ENCODE measurements at regions not wholly inside any gene's neighbourhood (a gene's known extent, or its start where the extent isn't known, plus 50 kb on each side); places are given as distances from the start of the nearest gene placed in this dataset.
"Not testable (repeated sequence)": the region's sequence is repeated elsewhere in the genome, so short reads cannot be mapped to it uniquely, and the experiment has no call there.

DNA sequence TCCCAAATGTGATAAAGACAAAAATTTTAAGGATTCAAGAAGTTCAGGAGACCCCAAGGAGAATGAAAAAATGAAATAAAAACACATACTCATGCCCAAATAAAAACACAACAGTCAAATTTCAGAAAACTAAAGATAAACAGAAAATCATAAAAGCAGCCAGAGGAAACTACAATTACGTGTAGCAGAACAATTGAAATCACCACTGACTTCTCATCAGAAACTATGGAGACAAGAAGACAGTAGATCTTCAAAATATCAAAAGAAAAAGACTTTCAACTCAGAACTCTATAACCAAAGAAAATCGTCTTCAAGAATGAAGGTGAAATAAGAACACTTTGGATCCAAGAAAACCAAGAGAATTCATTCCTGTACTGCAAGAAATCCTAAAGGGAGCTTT lies 54.9 kb downstream of the DIO3 start:
- no peak for DNase-seq

DNA sequence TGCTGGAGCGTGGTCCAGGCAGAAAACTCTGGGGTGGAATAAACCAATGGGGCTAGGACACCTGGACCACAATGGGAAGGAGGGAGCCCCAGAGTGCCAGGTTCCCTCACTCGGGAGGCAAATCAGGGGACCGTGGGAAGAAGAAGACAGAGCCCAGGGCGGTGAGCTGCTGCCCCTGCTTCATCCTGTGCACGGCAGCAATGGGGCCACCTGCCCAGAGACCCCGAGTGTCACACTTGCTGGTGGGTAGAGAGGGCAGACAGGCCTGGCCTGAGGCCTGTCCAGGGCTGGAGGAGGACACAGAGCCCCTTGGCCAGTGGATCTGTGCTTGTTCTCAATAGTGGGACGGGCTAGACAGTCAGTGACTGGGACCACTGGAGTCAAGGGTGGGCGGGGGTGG lies 58.2 kb downstream of the DIO3 start:
- DNase-seq: no peak

DNA sequence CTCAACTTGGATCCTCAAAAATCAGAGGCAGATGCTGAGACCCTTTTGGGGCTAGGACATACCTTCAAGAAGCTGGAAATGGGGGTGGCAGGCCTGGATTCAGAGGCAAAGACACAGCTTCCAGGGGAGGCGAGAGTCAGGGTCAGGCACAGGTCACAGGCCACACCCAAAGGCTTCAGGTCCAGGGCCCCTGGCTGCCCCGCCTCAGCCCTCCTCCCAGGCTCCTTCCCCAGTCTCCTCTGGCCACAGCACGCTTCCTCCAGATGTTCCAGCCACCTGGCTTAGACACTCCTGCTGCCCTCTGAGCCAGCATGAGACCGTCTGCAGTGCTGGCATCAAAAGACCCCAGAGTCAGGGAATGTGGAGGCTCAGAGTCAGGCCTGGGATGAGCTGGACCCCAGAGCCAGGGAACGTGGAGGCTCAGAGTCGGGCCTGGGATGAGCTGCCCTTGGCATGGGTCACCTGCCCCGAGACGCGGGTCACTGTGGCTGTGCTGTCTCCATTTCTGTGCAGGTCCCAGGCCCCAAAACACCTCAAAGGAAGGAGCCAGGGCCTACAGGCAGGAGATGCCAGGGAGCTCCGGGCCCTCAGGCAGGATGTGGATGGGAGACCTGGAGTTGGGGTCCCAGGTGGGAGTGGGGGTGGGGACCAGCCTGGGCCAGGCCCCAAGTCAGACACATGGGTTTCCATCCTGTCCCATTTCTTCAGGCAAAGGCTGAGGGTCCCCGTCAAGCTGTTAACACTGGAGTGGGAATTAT lies 58.9 kb downstream of the DIO3 start:
- DNase-seq: no peak

DNA sequence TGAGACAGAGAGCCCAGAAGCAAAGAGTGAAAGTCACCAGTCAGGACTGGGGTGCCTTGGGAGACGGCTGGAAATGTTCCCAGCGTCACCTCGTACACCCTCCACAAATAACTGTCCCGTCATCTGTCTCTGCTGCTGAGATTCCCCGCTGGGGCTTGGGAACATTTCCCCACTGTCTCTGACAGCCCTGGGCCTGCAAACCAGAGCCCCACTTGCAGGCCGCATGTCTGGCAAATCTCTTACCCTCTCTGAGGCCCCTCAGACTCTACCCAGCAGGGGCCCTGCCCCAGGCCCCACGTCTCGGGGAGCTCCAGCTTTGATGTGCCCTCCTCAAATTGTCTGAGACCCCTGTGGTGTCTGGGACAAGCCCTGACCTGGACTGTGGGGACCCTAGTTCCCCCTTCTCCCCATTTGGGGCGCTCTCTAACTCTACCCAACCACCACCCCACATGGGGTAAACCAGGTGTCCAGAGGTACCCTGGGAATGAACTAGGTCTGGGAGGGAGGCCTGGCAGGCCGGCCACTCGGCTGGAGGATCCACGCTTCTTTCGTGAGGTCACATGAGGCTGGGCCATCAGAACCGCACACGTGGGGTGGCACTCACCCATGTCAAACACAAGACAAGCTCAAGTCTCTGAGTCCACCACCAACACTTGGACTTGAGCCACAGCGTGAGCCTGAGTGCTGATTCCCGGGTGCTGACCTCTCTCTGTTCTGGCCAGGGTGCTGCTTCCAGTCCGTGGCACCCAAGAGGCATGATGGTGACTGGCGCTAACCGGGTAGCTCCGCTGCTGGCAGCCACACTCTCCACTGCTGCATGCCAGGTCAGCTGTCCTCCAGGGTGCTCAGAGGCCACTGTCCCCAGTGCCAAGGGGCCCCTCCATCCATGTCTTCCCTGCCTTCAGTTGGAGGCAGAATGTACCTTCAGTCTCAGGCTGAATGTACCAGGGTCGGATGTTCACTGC lies 59.8 kb downstream of the DIO3 start:
- no peak for DNase-seq

DNA sequence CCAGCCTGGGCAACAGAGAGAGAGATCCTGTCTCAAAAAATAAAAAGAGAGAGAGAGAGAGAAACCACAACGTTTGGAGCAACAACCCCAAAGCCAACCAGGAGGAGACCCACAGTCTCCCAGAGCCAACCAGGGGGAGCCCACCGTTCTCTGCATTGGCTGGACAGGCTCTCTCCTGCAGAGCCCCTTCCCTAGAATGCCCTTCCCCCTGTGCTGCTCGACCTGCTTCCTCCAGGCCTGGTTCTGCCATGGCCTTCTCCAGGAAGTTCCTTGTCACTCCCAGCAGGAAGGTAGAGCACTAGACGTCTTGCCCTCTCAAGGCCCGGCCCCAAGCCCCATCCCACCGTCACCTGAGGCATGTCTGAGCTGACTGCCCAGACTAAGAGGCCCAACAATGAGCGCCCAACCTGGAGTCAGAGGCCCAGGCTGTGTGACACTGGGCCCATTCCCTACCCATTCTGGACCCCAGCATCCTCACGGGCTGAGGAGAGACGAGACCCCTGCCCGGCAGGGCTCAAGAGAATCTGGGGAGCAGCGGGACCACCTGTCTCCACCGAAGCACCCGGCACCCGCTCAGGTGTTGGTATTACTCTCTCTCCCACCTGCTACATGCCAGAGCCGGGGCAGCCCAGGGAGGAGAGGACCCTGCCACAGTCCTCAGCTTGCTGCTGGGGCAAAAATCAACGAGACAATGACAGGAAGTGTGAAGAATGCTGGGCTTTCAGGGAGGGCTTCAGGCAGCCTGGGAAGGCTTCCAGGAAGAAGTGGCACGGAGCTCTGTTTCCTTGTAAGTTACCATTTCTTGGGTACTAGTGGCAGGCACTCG lies 61.2 kb downstream of the DIO3 start:
- DNase-seq: no peak

DNA sequence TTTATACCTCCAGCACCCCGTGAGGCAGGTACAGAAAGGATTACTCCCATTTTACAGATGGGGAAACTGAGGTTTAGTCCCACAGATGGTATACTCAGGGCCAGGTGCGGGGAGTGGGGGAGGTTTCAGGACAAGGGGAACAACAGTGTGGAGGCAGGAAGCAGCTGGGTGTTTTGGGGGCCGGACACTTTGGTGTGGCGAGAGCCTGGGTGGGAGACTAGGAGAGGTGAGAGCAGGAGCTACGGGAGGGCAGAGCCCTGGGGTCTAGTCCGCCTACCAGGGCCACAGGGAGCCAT lies 61.7 kb downstream of the DIO3 start:
- DNase-seq: no peak

DNA sequence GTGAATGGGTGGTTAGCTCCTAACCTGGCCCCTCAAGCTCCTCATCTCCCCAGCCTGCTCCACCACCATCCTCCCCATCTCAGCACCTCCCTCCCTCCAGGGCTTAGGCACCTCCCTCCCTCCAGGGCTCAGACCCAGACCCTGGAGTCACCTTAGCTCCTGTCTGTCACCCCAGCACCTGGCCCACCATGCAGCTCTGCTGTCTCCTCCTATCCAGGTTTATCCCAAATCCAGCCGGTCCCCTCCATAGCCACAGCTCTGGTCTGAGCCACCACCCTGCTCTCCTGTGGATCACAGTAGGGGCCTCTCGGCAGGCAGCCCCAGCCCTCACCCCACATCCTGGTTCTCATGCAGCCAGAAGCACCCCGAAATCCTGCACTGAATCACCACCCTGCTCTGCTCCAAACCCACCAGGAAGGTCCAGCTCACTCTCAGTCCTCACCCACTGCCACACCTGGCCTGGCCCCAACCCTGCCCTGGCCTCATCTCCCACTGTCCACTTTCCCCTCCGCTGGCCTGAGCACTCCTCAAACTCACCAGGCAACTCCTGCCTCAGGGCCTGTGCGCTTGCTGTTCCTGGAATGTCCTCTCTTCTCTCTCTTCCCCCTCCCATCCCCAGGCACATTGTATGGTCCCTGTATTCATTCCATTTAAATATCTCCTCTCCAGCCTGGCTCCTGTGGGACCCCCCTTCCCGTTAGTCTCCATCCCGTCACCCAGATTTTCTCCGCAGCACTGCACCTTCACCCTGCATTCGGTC lies 62.6 kb downstream of the DIO3 start:
- DNase-seq: no peak

DNA sequence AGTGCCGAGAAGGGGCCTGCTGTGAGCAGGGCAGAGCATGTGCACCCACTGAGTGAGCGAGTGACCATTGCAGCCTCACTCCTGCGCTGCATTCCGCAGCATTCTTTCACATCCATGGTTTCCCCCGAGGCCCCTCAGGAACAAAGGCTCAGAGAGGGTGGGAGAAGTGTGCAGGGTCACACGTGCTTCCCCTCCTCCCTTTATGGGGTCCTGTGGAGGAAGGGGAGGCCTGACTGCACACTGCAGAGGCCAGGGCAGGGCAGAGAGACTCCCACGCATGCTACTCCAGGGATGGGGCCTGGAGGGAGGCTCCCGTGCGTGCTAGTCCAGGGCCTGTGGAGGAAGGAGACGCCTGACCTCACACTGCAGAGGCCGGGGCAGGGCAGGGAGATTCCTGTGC lies 63.2 kb downstream of the DIO3 start:
- no peak for DNase-seq

DNA sequence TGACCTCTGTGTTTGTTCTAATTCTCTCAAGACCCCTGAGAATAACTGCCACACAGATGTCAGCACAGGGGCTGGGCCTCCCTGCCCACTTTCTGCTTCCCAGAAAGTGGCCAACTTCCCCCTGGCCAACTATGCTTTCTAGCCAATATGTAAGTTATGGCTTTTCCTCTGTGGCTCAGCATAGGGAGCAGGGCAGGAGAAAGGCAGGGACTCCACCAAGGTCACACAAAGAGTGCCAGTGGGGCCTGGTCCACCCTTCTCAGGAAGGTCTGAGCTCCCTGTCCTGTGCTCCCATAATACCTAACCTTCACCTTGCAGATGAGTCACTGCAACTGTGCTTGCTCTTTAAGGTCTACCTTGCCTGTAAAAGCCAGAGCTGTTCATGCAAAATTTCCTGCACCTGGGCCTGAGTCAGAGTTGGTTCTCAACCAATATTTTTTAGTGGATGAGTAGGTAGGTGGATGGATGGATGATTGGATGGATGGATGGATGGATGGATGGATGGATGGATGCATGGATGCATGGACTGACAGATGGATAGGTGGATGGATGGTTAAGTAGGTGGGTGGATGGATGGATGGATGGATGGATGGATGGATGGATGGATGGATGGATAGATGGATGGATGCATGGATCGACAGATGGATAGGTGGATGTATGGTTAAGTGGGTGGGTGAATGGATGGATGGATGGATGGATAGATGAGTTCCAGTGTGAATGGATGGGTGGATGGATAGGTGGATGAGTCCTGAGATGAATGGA lies 64.2 kb downstream of the DIO3 start:
- no peak for DNase-seq

DNA sequence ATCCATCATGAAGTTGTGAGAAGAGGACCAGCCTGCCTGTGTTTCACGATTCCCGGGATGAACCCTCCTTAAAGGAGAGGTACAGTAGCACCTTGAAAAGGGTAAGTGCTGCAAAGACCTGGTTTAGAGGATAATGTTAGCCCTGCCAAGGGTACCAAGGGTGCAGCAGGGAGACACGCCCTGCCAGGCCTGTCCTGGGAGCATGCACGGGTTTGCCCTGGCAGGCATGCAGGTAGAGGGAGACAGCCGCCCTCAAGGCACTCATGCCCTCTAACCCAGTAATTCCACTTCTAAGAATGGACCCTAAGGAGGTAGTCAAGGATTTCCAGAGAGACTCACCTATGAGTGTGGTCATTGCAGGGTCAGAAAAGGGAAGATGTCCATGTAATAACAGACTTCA lies 65.0 kb downstream of the DIO3 start:
- no peak for DNase-seq

DNA sequence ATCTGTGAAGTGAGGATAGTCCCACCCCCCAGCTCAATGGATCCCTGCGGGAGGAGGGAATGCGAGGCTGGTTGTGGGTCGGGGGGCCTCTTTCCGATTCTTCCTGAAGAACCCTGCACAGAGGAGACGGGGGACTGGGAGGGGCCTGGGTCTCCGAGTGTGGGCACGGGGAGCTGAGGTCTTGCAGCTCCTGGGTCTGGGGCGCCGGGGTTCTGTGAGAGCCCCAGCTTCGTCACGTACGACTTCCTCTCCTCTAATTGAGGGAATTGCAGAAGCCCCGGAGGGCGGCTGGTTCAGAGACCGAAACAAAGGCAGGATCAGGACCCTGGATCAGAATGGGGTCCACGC lies 66.6 kb downstream of the DIO3 start:
- DNase-seq: no peak

DNA sequence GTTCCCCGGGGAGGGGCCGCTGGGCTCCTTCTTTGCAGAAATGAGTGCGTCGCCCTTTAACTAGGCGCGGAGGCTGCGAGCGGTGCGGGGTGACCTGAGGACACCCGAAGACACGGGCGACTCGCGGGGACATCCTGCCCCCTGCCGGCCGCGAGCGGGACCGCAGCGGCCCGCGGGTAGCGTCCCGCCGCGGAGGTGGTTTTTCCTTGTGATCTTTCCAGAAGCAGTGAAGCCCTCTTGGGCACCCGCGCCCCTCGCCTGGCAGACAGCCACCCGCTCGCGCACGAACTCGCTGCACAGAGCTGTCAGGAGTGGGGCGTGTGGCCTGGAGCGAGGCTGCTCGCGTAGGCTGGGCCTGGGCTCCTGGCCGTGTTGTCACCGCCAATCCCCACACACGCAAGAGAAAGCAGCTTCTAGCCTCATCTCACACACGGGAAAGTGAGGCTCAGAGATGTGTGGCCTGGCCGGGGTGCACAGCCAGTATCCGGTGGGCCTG lies 67.2 kb downstream of the DIO3 start:
- peak; percentile 78 for DNase-seq

DNA sequence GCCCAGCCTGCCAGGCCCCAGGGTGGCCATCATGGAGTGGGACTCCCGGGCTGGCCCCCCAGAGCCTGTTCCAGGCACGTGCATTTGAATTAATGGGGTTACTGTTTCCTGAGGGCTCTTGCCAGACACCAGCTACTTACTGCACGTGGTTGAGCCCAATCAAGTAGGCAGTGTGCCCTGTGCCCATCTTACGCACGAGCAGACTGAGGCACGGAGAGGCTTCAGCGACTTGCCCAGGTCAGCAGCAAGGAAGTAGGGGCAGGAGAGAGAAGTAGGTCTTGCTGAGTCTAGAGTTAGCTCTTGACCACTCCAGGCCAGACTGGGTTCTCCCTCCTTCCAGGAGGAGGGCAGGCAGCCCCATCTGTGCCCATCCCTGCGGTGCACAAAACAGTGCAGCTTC lies 67.7 kb downstream of the DIO3 start:
- DNase-seq: no peak

DNA sequence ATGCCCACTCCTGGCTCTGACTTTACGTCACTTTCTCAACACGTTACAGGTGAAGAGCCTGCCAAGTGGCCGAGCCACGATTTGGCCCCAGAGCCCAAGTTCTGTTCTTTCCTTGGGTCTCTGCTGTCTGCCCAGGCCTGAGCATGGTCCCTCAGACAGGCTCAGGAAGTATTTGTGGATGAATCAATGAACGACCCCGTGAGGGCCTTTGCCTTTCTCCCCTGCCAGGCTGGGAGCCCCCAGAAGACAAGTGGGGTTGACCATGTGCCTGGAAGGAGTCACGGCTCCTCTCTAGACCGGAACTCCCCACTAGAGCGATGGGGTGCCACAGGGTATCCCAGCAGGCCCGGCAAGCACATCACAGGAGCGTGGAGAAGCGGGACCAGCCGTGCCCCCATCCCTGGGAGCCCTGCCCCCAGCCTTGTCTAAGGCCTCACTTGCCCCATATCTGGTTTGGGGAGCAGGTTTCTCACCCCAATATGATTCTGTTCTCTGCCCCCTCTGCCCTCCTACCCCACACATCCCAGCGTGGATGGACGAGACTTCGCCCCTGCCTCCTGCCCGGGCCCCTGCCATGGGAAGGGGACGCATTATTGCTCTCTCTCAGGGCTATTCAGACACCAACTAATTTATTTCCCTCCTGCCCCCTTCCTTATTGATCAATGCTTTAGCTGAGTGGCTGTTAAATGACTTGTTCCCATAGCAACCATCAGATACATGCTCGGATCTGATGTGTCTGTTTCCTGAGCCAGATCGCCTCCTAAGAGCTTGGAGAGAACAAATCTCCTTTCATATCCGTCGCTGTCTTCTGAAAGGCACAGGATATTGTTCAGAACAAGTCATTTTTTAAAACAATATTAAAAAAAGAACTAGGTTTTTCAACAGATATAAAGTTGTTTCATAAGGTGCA lies 69.0 kb downstream of the DIO3 start:
- no peak for DNase-seq

DNA sequence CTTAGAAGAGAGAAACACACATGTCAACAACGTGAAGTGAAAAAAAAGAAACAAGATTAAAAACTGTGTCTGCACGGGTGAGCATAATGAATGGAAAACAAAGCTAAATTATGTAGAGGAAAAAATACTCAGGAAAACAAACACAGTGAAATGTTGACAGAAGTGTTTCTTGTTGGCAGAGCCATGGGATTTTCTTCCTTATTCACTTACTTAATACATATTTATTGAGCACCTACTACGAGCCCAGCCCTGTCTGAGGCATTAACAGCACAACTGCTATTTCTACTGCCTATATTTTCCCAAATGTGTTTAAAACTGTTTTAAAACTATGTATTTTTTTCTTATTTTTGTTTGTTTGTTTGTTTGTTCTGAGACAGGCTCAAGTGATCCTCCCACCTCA lies 69.9 kb downstream of the DIO3 start:
- no peak for DNase-seq

DNA sequence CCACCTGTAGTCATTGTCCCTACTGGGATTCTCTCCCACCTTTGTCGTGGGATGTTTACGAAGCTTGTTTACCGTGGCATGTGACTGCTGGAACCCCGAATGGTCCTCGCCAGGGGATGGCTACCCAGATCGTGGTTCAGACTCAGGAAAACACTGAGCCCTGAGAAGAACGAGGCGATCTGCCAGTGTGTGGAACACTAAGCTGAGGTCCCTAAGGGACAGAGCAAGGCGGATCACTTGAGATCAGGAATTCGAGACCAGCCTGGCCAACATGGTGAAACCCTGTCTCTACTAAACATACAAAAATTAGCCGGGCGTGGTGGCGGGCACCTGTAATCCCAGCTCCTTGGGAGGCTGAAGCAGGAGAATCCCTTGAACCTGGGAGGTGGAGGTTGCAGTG lies 70.7 kb downstream of the DIO3 start:
- not testable (repeated sequence) for DNase-seq

DNA sequence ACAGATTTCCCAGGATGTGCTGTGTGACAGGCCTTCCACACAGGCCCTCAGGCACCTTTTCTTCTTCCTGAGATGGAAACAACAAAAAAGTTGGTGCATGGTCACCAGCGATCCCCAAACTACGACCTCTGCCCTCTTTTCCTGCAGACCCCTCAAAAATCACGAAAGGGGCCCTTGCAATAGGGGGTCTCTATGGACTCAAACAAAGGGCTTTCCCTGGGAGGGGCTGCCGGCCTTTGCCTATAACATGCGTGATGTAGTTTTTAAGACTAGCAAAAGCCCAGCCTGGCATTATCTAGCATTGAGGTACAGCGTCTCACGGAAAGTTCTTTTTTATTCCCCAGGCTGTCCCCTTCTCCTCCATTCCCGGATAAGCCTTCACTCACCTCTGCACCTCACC lies 71.2 kb downstream of the DIO3 start:
- no peak for DNase-seq

DNA sequence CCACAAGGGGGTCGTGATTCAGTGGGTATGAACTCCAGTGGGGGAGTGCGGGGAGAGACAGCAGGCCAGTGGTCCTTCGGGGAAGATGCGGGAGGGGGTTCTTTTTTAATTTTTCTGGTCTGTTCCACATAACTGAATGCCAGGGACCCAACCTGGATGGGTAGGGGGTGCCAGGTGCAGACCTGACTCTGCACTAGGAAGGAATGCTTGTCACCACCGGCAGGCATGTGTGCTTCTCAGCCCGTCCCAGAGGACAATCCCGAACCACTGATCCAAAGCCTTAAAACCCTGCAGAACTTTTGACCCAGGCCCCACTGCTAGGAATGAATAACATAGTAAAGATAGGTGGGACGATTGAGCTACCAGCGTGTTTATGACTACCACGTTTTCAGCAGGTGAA lies 72.0 kb downstream of the DIO3 start:
- DNase-seq: no peak

DNA sequence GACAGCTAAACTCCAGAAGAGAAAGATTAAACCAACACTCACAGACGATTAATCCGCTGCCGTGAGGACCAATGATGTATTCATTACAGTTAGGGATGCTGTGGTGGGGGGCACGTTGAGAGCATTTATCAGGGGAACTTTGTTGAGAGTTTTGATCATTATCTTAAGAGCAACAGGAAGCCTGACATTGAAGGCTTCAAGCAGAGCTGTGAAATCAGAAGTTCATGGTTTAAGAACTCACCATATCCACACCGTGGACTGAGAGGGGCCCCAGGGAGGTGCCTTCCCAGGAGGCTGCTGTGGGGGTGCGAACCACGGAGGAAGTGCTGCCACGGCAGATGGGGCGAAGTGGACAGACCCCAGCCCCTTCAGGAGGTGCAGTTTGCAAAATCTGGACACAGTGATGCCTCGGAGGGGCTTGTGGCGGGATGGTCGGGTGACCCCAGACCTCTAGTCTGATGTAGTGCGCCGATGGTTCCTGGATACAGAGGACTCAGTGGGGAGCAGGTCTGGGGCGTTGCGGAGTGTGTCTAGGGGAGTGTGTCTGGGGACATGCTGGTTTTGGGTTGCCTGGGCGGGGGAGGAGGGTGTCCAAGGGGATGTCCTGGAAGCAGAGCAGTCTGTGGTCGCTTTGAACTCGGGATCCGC lies 73.0 kb downstream of the DIO3 start:
- DNase-seq: no peak
